T-cell (primary cell): ENCODE measurements at regions not wholly inside any gene's neighbourhood (a gene's known extent, or its start where the extent isn't known, plus 50 kb on each side); places are given as distances from the start of the nearest gene placed in this dataset.

Experiments used
- ATAC-seq, 4 experiments: fragments of 200-7000 bp in 3 of 4; fragments of 150-1000 bp in 1 of 4; cut with Tn5 transposase; replicated peaks in 1 of 4; 1 replicate in 3 of 4; 2 replicates in 1 of 4; pipeline ENCODE4 v1.10.0; 2021; ENCODE audit warnings: moderate library complexity in 3 of 4, mild to moderate bottlenecking in 2 of 4, moderate number of reproducible peaks in 1 of 4
- CTCF ChIA-PET, 2 donors: fragments of 300-600 bp; sonication (Branson Sonifier 250); formaldehyde crosslinking; loops; one replicate each; lab custom pipeline; 2022; ENCODE audit warnings: antibody characterized with exemption in 2 of 2; lab: Charles Lee
- POLR2A ChIA-PET, 2 donors: fragments of 300-600 bp; sonication (Branson Sonifier 250); formaldehyde crosslinking; loops; one replicate each; lab custom pipeline; 2022; ENCODE audit warnings: antibody characterized with exemption in 2 of 2; lab: Charles Lee
- DNase-seq, 35 experiments: peaks; one replicate each; pipeline versions ENCODE4 v3.0.0 to v3.0.0-alpha.2; 2013 to 2023
- H3K27ac ChIP-seq: one replicate; pipeline ENCODE4 v1.5.1; 2013; ENCODE audit warnings: low read length
- H3K27me3 ChIP-seq, 2 experiments: replicated peaks in 1 of 2; 1 replicate in 1 of 2; 2 replicates in 1 of 2; pipeline versions ENCODE4 v1.6.1 to v1.7.0; 2013; ENCODE audit warnings: low read length in 1 of 2, mixed read lengths in 1 of 2; ENCODE audit not compliant: control insufficient read depth in 2 of 2, insufficient read depth in 2 of 2; ENCODE audit errors: extremely low read depth in 1 of 2
- H3K36me3 ChIP-seq, 2 donors: 1 replicate in 1 of 2; 2 replicates in 1 of 2; pipeline versions ENCODE4 v1.6.1 to v1.7.0; 2013; ENCODE audit warnings: low read length in 1 of 2; ENCODE audit not compliant: control insufficient read depth in 2 of 2, insufficient read depth in 1 of 2; ENCODE audit errors: extremely low read depth in 1 of 2
- H3K4me1 ChIP-seq, 2 experiments: 1 replicate in 1 of 2; 2 replicates in 1 of 2; pipeline versions ENCODE4 v1.6.1 to v1.7.0; 2013; ENCODE audit warnings: low read length in 2 of 2, mixed read lengths in 1 of 2; ENCODE audit not compliant: insufficient read depth in 2 of 2, control insufficient read depth in 1 of 2; ENCODE audit errors: extremely low read depth in 1 of 2
- H3K4me3 ChIP-seq, 2 donors: 1 replicate in 1 of 2; 2 replicates in 1 of 2; pipeline versions ENCODE4 v1.5.1 to v1.7.0; 2013; ENCODE audit warnings: mild to moderate bottlenecking in 2 of 2, low read length in 1 of 2, moderate library complexity in 1 of 2; ENCODE audit not compliant: control insufficient read depth in 1 of 2; ENCODE audit errors: extremely low read depth in 1 of 2
- H3K9me3 ChIP-seq: 2 replicates; pipeline ENCODE4 v1.7.0; 2013
- H3K27ac Mint-ChIP-seq, 2 donors: one replicate each; pipeline ENCODE4 v1.8.0; 2020 to 2021; ENCODE audit warnings: mild to moderate bottlenecking in 2 of 2, mixed read lengths in 2 of 2
- H3K27me3 Mint-ChIP-seq, 2 donors: one replicate each; pipeline ENCODE4 v1.8.0; 2021 to 2022; ENCODE audit warnings: mixed read lengths in 2 of 2
- H3K36me3 Mint-ChIP-seq: one replicate; pipeline ENCODE4 v1.8.0; 2021; ENCODE audit warnings: mixed read lengths
- H3K4me1 Mint-ChIP-seq, 3 donors: one replicate each; pipeline ENCODE4 v1.8.0; 2020 to 2022; ENCODE audit warnings: mixed read lengths in 3 of 3, mild to moderate bottlenecking in 1 of 3
- H3K4me3 Mint-ChIP-seq, 3 donors: one replicate each; pipeline ENCODE4 v1.8.0; 2020 to 2022; ENCODE audit warnings: mild to moderate bottlenecking in 3 of 3, mixed read lengths in 3 of 3, moderate library complexity in 3 of 3
- H3K9me3 Mint-ChIP-seq, 3 donors: one replicate each; pipeline ENCODE4 v1.8.0; 2020 to 2022; ENCODE audit warnings: mixed read lengths in 3 of 3
- WGBS: methylation state at CpG from one replicate; pipeline ENCODE4 v1.1.5; 2013; ENCODE audit warnings: missing lambda C conversion rate; ENCODE audit not compliant: insufficient coverage; 5-methylcytosine and 5-hydroxymethylcytosine counted together

- ChIA-PET CTCF (no interaction called here), POLR2A (no interaction called here)
- Histone ChIP-seq H3K27me3 (no peaks in the 10 kb centered on the region), H3K4me1 (no peaks in the 10 kb centered on the region), H3K36me3 (no peaks in the 10 kb centered on the region), H3K9me3 (no peaks in the 10 kb centered on the region), H3K27ac (no peak overlapping the region), H3K4me3 (no peak overlapping the region)
- ATAC-seq = no peak
- H3K27me3 Mint-ChIP-seq = peaks cover 22 to 26% of the 10 kb centered on the region in 2 donors
- H3K36me3 Mint-ChIP-seq = no peaks in the 10 kb centered on the region
- H3K4me3 Mint-ChIP-seq = no peak overlapping the region
- H3K27ac Mint-ChIP-seq = no peak overlapping the region
- no peak for DNase-seq
- no peaks in the 10 kb centered on the region for H3K9me3 Mint-ChIP-seq
- no peaks in the 10 kb centered on the region for H3K4me1 Mint-ChIP-seq
- WGBS = no CpG with 5 or more reads among the region's 3 CpGs
Measured at GRCh38 chr21:38134084-38134873, 122.5 kb upstream of the KCNJ15 start.

GRCh38 chr21:38136201-38136600 lies 120.6 kb upstream of the KCNJ15 start:
- Mint-ChIP-seq H3K27me3 (peaks cover 14 to 20% of the 10 kb centered on the region in 2 donors), H3K27ac (no peak overlapping the region), H3K4me1 (no peaks in the 10 kb centered on the region), H3K4me3 (no peak overlapping the region), H3K36me3 (no peaks in the 10 kb centered on the region), H3K9me3 (no peaks in the 10 kb centered on the region)
- H3K4me1 ChIP-seq = no peaks in the 10 kb centered on the region
- no peaks in the 10 kb centered on the region for H3K36me3 ChIP-seq
- H3K9me3 ChIP-seq = no peaks in the 10 kb centered on the region
- ChIA-PET POLR2A (no interaction called here), CTCF (no interaction called here)
- H3K27me3 ChIP-seq = no peaks in the 10 kb centered on the region
- DNase-seq (no peak), ATAC-seq (no peak)
- H3K27ac ChIP-seq = no peak overlapping the region
- H3K4me3 ChIP-seq = no peak overlapping the region

- DNase-seq = no peak
- H3K27ac ChIP-seq = no peak overlapping the region
- no peak overlapping the region for H3K4me3 Mint-ChIP-seq
- no peaks in the 10 kb centered on the region for H3K4me1 Mint-ChIP-seq
- no peak for ATAC-seq
- no peaks in the 10 kb centered on the region for H3K36me3 Mint-ChIP-seq
- no peaks in the 10 kb centered on the region for H3K36me3 ChIP-seq
- peaks cover 6 to 32% of the 10 kb centered on the region in 2 donors for H3K27me3 Mint-ChIP-seq
- peaks cover 0 to 3% (median 0%) of the 10 kb centered on the region in 3 donors for H3K9me3 Mint-ChIP-seq
- no peak overlapping the region for H3K4me3 ChIP-seq
- ChIA-PET CTCF (no interaction called here), POLR2A (no interaction called here)
- no peaks in the 10 kb centered on the region for H3K27me3 ChIP-seq
- no peaks in the 10 kb centered on the region for H3K9me3 ChIP-seq
- WGBS = 94% methylated on average over 3 of the region's 5 CpGs
- no peaks in the 10 kb centered on the region for H3K4me1 ChIP-seq
- no peak overlapping the region for H3K27ac Mint-ChIP-seq
Measured at GRCh38 chr21:38139380-38140168, 117.2 kb upstream of the KCNJ15 start.

GRCh38 chr21:38140207-38140903 lies 116.4 kb upstream of the KCNJ15 start:
- no peaks in the 10 kb centered on the region for H3K27me3 ChIP-seq

GRCh38 chr21:38142224-38142623 lies 114.6 kb upstream of the KCNJ15 start:
- Histone ChIP-seq H3K27ac (no peak overlapping the region), H3K36me3 (no peaks in the 10 kb centered on the region), H3K9me3 (no peaks in the 10 kb centered on the region), H3K4me1 (no peaks in the 10 kb centered on the region), H3K27me3 (no peaks in the 10 kb centered on the region), H3K4me3 (no peak overlapping the region)
- Mint-ChIP-seq H3K36me3 (no peaks in the 10 kb centered on the region), H3K4me1 (no peaks in the 10 kb centered on the region), H3K4me3 (no peak overlapping the region), H3K27ac (no peak overlapping the region), H3K9me3 (peaks cover 6 to 14% (median 7%) of the 10 kb centered on the region in 3 donors), H3K27me3 (peaks cover 2 to 31% of the 10 kb centered on the region in 2 donors)
- no peak for DNase-seq
- POLR2A ChIA-PET = no interaction called here
- ATAC-seq = no peak
- CTCF ChIA-PET = no interaction called here

More at GRCh38 chr21:38140207-38140903, 116.4 kb upstream of the KCNJ15 start:
- H3K27ac Mint-ChIP-seq = no peak overlapping the region
- Histone ChIP-seq H3K27ac (no peak overlapping the region), H3K4me3 (no peak overlapping the region), H3K9me3 (no peaks in the 10 kb centered on the region), H3K4me1 (no peaks in the 10 kb centered on the region), H3K36me3 (no peaks in the 10 kb centered on the region)
- no peaks in the 10 kb centered on the region for H3K36me3 Mint-ChIP-seq
- ChIA-PET POLR2A (no interaction called here), CTCF (no interaction called here)
- peaks cover 5 to 29% of the 10 kb centered on the region in 2 donors for H3K27me3 Mint-ChIP-seq
- H3K4me1 Mint-ChIP-seq = no peaks in the 10 kb centered on the region
- H3K4me3 Mint-ChIP-seq = no peak overlapping the region
- no peak for ATAC-seq
- WGBS = 74% methylated on average over 3 of the region's 5 CpGs
- no peak for DNase-seq
- H3K9me3 Mint-ChIP-seq = peaks cover 3 to 10% (median 4%) of the 10 kb centered on the region in 3 donors

GRCh38 chr21:38144193-38144592 lies 112.6 kb upstream of the KCNJ15 start:
- Mint-ChIP-seq H3K9me3 (peaks cover 6 to 14% (median 7%) of the 10 kb centered on the region in 3 donors), H3K4me3 (no peak overlapping the region), H3K27ac (no peak overlapping the region), H3K27me3 (peaks cover 2 to 36% of the 10 kb centered on the region in 2 donors), H3K4me1 (no peaks in the 10 kb centered on the region), H3K36me3 (no peaks in the 10 kb centered on the region)
- DNase-seq = no peak
- POLR2A ChIA-PET = no interaction called here
- no peaks in the 10 kb centered on the region for H3K4me1 ChIP-seq
- 0% methylated on average over 1 of the region's 3 CpGs for WGBS
- CTCF ChIA-PET = no interaction called here
- no peak for ATAC-seq
- no peak overlapping the region for H3K4me3 ChIP-seq
- H3K36me3 ChIP-seq = no peaks in the 10 kb centered on the region
- no peaks in the 10 kb centered on the region for H3K27me3 ChIP-seq
- no peaks in the 10 kb centered on the region for H3K9me3 ChIP-seq
- no peak overlapping the region for H3K27ac ChIP-seq
